Keratinocyte (primary cell): ENCODE measurements at regions not wholly inside any gene's neighbourhood (a gene's known extent, or its start where the extent isn't known, plus 50 kb on each side); places are given as distances from the start of the nearest gene placed in this dataset.

Experiments used
- EZH2 ChIP-seq: IDR thresholded peaks from one replicate; pipeline ENCODE4 v1.6.1; 2012; ENCODE audit warnings: inconsistent platforms, mild to moderate bottlenecking, low read length, moderate library complexity
- TF ChIP-seq, protein P1 (sequence below), 3 experiments: IDR thresholded peaks in 1 of 3; conservative IDR thresholded peaks in 1 of 3; optimal IDR thresholded peaks in 1 of 3; 2 replicates in 2 of 3; 3 replicates in 1 of 3; pipeline versions ENCODE3 to v1.5.1; 2011; ENCODE audit warnings: low read length in 3 of 3, mild to moderate bottlenecking in 3 of 3, moderate library complexity in 2 of 3, control low read depth in 1 of 3, inconsistent platforms in 1 of 3; ENCODE audit not compliant: insufficient read depth in 2 of 3; ENCODE audit errors: extremely low read depth in 1 of 3

DNA sequence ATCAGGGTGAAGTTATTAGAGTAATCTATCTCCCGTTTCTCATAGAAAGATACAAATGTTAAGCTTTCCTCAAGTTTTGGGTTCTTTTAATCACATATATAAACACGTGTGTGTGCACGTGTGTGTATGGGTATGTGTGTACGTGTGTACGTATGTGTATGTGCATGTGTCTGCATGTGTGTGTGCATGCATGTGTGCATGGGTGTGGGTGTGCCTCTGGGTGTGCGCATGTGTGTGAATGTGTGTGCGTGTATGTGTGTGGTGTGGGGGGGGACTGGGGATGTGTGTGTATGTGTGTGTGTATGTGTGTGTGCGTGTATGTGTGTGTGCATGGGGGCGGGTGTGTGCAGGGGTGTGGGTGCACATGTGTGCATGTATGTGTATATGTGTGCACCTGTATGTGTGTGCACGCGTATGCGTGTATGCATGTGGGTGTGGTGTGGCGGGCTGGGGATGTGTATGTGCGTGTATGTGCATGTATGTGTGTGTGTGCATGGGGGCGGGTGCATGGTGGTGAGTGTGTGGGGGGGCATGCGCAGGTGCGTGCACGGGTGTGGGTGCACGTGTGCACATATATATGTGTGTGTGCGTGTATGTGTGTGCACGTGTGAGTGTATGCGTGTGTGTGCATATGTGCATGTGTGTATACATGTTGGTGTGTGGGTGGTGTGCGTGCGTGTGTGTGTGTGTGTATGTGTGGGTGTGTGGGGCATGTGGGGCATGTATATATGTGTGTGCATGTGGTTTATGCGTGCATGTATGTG, 304.0 kb downstream of the MBD2 start:
- TF ChIP-seq, protein P1, sequence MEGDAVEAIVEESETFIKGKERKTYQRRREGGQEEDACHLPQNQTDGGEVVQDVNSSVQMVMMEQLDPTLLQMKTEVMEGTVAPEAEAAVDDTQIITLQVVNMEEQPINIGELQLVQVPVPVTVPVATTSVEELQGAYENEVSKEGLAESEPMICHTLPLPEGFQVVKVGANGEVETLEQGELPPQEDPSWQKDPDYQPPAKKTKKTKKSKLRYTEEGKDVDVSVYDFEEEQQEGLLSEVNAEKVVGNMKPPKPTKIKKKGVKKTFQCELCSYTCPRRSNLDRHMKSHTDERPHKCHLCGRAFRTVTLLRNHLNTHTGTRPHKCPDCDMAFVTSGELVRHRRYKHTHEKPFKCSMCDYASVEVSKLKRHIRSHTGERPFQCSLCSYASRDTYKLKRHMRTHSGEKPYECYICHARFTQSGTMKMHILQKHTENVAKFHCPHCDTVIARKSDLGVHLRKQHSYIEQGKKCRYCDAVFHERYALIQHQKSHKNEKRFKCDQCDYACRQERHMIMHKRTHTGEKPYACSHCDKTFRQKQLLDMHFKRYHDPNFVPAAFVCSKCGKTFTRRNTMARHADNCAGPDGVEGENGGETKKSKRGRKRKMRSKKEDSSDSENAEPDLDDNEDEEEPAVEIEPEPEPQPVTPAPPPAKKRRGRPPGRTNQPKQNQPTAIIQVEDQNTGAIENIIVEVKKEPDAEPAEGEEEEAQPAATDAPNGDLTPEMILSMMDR (optimal IDR thresholded peaks at IDR 0.05 in 1 of 3, IDR thresholded peaks at IDR 0.05 in 1 of 3, conservative IDR thresholded peaks at IDR 0.05 in 1 of 3; ENCODE audit: extremely low read depth in 1 of 3, insufficient read depth in 2 of 3, low read length in 3 of 3), result no peak
- no peak for TF ChIP-seq EZH2
